RWPE2 (cell line): ENCODE measurements at regions not wholly inside any gene's neighbourhood (a gene's known extent, or its start where the extent isn't known, plus 50 kb on each side); places are given as distances from the start of the nearest gene placed in this dataset.

ENCODE experiments used
- ATAC-seq: fragments of 200-7000 bp; cut with Tn5 transposase; 3 replicates; pipeline ENCODE4 v1.9.1; 2021; ENCODE audit warnings: low read depth
- DNase-seq: peaks from one replicate; pipeline ENCODE4 v3.0.0-alpha.2; 2020; ENCODE audit warnings: low spot score
- H3K27ac ChIP-seq: fragments of 450-650 bp; 2 replicates; pipeline ENCODE4 v1.5.1; 2017; ENCODE audit warnings: mild to moderate bottlenecking; ENCODE audit not compliant: poor library complexity, severe bottlenecking
- H3K27me3 ChIP-seq: fragments of 250-450 bp; sonication (Bioruptor Pico); 2 replicates; pipeline ENCODE4 v1.5.1; 2021; ENCODE audit warnings: mild to moderate bottlenecking, moderate library complexity; ENCODE audit not compliant: insufficient read depth, poor library complexity, severe bottlenecking
- H3K36me3 ChIP-seq: fragments of 250-450 bp; sonication (Bioruptor Pico); 2 replicates; pipeline ENCODE4 v1.5.1; 2020; ENCODE audit warnings: low read depth, mild to moderate bottlenecking, moderate library complexity
- H3K4me1 ChIP-seq: fragments of 250-450 bp; sonication (Bioruptor Pico); 2 replicates; pipeline ENCODE4 v1.5.1; 2021; ENCODE audit warnings: mild to moderate bottlenecking, moderate library complexity; ENCODE audit not compliant: insufficient read depth, poor library complexity, severe bottlenecking
- H3K4me3 ChIP-seq: fragments of 250-450 bp; sonication (Bioruptor Pico); 2 replicates; pipeline ENCODE4 v1.5.1; 2021; ENCODE audit warnings: mild to moderate bottlenecking, moderate library complexity; ENCODE audit not compliant: severe bottlenecking
- H3K9me3 ChIP-seq: fragments of 250-450 bp; sonication (Bioruptor Pico); 2 replicates; pipeline ENCODE4 v1.5.1; 2021; ENCODE audit warnings: mild to moderate bottlenecking, moderate library complexity; ENCODE audit not compliant: severe bottlenecking
- CTCF ChIP-seq: fragments of 450-650 bp; IDR thresholded peaks from one replicate; pipeline ENCODE4 v1.5.1; 2017; ENCODE audit warnings: mild to moderate bottlenecking, moderate library complexity; ENCODE audit not compliant: poor library complexity, severe bottlenecking

- Histone ChIP-seq H3K4me1 (peaks cover 17% of the 10 kb centered on the region), H3K9me3 (no peaks in the 10 kb centered on the region), H3K36me3 (no peaks in the 10 kb centered on the region), H3K27ac (peak overlapping the region; percentile 8), H3K4me3 (no peak overlapping the region), H3K27me3 (no peaks in the 10 kb centered on the region)
- ATAC-seq = peak; percentile 45; the same call in 1 of the 3 replicates
- TF ChIP-seq CTCF = no peak
- no peak for DNase-seq
These were observed 91.2 kb upstream of the AHR start for GRCh38 chr7:17207220-17207619.

GRCh38 chr7:17209101-17209500, 89.4 kb upstream of the AHR start:
- ATAC-seq (no peak), DNase-seq (no peak)
- Histone ChIP-seq H3K27ac (no peak overlapping the region), H3K4me3 (no peak overlapping the region), H3K9me3 (no peaks in the 10 kb centered on the region), H3K27me3 (no peaks in the 10 kb centered on the region), H3K36me3 (no peaks in the 10 kb centered on the region), H3K4me1 (peaks cover 17% of the 10 kb centered on the region)
- TF ChIP-seq CTCF = no peak

GRCh38 chr7:17211307-17211836, 87.1 kb upstream of the AHR start:
- no peak overlapping the region for H3K4me3 ChIP-seq
- no peak for TF ChIP-seq CTCF
- peaks cover 11% of the 10 kb centered on the region for H3K4me1 ChIP-seq
- H3K36me3 ChIP-seq = no peaks in the 10 kb centered on the region
- no peaks in the 10 kb centered on the region for H3K9me3 ChIP-seq
- ATAC-seq = no peak
- no peaks in the 10 kb centered on the region for H3K27me3 ChIP-seq
- H3K27ac ChIP-seq = no peak overlapping the region
- no peak for DNase-seq

- Histone ChIP-seq H3K4me3 (no peak overlapping the region), H3K27me3 (no peaks in the 10 kb centered on the region), H3K9me3 (no peaks in the 10 kb centered on the region), H3K27ac (no peak overlapping the region), H3K36me3 (no peaks in the 10 kb centered on the region), H3K4me1 (peaks cover 5% of the 10 kb centered on the region)
- DNase-seq (no peak), ATAC-seq (no peak)
- no peak for TF ChIP-seq CTCF
These were observed 86.3 kb upstream of the AHR start for GRCh38 chr7:17212188-17212587.

- TF ChIP-seq CTCF = no peak
- no peak for ATAC-seq
- Histone ChIP-seq H3K9me3 (no peaks in the 10 kb centered on the region), H3K4me3 (no peak overlapping the region), H3K4me1 (no peaks in the 10 kb centered on the region), H3K27ac (no peak overlapping the region), H3K27me3 (no peaks in the 10 kb centered on the region), H3K36me3 (no peaks in the 10 kb centered on the region)
- DNase-seq = no peak
These were observed 70.5 kb upstream of the AHR start for GRCh38 chr7:17227766-17228490.
